GM18505 (cell line): ENCODE measurements at regions not wholly inside any gene's neighbourhood (a gene's known extent, or its start where the extent isn't known, plus 50 kb on each side); places are given as distances from the start of the nearest gene placed in this dataset.

Experiments
- ATAC-seq: cut with Tn5 transposase; IDR thresholded peaks from one replicate; pipeline ENCODE4 v1.9.1; 2021; ENCODE audit not compliant: unreplicated experiment
- POLR2A ChIP-seq: IDR thresholded peaks from 4 replicates; pipeline ENCODE4 v1.6.1; 2011; ENCODE audit warnings: borderline replicate concordance; ENCODE audit not compliant: insufficient read depth, insufficient read length; ENCODE audit errors: extremely low read depth

DNA sequence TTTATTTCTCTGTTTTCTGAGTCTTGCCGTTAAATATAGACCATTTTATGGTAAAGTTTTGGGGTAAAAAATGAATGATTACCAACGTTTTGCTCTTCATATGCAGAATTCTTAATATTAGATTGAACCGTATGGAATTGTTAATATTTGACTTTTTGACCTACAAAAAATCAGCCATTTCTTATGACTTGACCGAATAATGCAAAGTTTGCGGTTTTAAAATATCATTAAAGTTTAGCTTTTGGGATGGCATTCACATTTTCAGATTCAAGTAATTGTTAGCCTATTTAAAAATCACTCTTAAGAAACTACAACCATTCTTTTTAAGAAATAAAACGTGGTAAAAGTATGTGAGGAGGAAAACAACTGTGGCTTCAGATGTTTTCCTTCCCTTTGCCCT lies 138.0 kb downstream of the HAUS1 start:
- ATAC-seq = no peak
- no peak for TF ChIP-seq POLR2A

GRCh38 chr18:46243095-46243494 lies 138.9 kb downstream of the HAUS1 start:
- no peak for ATAC-seq
- TF ChIP-seq POLR2A = no peak

GRCh38 chr18:46243673-46244072 lies 139.5 kb downstream of the HAUS1 start:
- no peak for ATAC-seq
- TF ChIP-seq POLR2A = no peak

GRCh38 chr18:46246101-46246500 lies 141.9 kb downstream of the HAUS1 start:
- ATAC-seq = no peak
- no peak for TF ChIP-seq POLR2A

GRCh38 chr18:46247942-46248341 lies 143.8 kb downstream of the HAUS1 start:
- TF ChIP-seq POLR2A = no peak
- no peak for ATAC-seq

- peak; percentile 95 for ATAC-seq
Observed at GRCh38 chr18:46250084-46250811, 146.1 kb downstream of the HAUS1 start.

DNA sequence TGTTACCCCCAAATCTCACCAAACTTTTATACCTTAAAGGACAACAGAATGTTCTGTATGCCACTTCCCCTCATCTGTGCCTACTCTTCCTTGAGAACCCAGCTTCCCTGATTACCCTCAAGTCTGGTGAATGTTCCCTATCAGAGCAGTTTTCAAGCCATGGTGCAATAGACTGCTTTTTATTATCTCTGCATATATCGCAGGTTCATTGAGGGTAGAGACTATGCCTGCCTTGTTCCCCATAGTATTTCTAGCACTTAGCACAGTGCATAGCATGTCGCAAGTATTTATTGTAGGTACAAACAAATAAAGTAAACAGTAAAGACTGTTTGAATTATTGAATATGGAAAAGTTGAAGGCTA lies 146.6 kb downstream of the HAUS1 start:
- ATAC-seq = peak; percentile 17

More at GRCh38 chr18:46250084-46250811, 146.1 kb downstream of the HAUS1 start:
- TF ChIP-seq POLR2A = peak; percentile 41

DNA sequence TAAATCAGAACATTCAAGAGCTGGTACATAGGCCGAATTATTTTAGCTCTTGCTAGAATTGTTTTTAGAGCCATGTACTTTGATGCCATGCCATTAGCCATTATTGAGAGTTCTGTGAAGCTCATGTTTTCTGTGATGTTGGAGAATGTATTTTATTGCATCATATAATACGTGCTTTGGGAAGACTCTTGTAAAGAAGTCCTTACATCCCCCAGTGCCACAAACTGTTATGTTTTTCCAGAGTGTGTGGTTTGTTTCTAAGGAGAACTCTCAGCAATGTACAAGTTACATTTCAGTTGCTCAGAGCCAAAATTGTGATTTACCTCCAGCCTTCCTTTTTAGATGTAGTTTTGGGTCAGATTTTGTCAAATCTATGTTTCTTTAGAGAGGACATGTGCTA lies 148.6 kb downstream of the HAUS1 start:
- no peak for TF ChIP-seq POLR2A
- ATAC-seq = no peak

More for the DNA sequence above, 146.6 kb downstream of the HAUS1 start:
- no peak for TF ChIP-seq POLR2A

DNA sequence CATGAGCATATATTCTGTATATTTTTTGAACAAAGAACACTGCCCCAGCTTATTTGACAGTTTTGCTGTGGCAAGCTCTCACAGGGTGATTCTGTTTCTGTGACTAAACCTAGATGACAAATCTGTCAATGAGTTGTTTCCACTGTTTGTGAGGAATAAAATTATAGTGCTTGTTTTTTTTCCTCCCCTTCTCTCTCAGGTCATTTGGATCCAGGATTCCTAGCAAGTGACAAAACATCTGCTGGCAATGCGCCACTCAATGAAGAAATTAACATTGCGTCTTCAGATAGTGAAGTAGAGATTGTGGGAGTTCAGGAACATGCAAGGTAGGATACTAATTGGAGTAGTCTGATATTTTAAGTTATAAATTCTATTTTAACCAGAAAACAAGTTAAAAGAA lies 149.3 kb downstream of the HAUS1 start:
- TF ChIP-seq POLR2A = no peak
- no peak for ATAC-seq

GRCh38 chr18:46256078-46256477 lies 151.9 kb downstream of the HAUS1 start:
- no peak for ATAC-seq
- no peak for TF ChIP-seq POLR2A

DNA sequence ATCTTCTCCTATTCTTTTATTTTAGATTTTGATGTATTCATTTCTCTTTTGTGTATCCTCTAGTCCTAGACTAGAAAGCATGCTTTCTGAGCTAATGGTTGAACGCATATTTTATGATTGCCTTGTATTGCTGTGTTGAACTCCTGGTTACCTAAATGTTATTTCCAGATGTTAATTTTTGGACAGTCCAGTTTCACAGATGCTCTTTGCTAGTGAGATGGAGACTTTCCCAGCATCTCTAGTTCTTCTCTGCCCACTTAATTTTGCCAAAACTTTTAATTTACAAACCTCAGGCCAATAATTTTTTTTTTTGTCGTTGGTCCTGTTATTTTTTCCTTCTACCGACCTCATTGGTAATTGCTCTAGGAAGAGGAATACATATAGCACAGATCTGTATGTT lies 153.2 kb downstream of the HAUS1 start:
- ATAC-seq = no peak
- no peak for TF ChIP-seq POLR2A

DNA sequence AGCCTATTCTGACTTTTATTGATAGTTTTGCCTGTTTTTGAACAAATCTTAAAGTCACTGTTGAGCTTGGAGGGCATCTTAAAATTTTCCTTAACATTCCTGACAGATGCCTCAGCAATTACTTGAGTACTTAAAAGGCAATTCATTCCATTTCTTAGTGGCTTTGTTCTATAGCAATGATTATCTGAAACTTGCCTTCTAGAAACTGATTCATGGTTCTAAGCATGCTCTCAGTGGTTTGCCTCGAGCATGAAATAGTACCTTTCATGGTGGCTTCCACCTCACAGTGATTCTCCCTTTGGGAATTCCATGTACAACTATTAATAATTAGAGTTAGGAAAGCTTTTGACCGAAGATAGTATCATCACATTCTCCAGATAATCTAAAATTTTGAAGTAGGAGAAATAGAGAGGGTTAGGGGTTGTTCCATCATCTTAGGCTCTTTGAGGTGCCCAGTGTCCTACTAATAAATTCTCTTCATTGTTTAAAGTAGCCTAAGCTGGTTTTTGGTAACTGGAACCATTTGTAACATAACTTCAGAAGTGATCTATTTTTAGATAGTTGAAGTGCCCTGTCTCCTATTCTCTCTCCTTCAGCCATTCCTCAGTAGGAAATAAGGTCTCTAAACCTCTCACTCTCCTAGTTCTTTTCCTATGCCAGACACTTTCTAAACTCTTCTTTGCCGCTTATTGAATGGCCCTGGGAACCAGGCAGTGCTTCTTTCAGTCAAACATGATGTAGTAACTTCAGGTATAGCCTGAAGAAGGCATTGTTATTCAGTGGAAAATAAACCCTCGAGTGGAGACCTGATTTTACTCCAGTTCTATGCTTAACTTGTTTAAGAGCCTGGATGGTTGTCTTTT lies 156.1 kb downstream of the HAUS1 start:
- no peak for ATAC-seq
- TF ChIP-seq POLR2A = no peak

DNA sequence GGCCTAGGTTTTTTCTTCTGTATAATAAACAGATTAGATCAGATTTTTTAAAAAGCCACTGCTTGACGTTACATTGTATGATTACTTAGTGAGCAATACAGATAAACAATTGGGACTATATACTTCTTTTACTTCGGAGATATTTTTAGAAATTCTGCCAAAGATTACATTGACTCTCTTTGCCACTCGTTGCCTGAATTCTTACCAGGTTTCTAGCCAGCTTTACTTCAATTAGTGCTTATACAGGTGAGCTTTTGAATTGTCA lies 156.6 kb downstream of the HAUS1 start:
- no peak for ATAC-seq
- TF ChIP-seq POLR2A = no peak

- no peak for TF ChIP-seq POLR2A
- ATAC-seq = no peak
Observed at GRCh38 chr18:46261799-46262198, 157.6 kb downstream of the HAUS1 start.
